HG02840 (cell line): ENCODE measurements at regions not wholly inside any gene's neighbourhood (a gene's known extent, or its start where the extent isn't known, plus 50 kb on each side); places are given as distances from the start of the nearest gene placed in this dataset.

ENCODE experiments used
- ATAC-seq: cut with Tn5 transposase; IDR thresholded peaks from one replicate; pipeline ENCODE4 v1.9.1; 2021; ENCODE audit warnings: mild to moderate bottlenecking, moderate library complexity, moderate number of reproducible peaks; ENCODE audit not compliant: unreplicated experiment, low FRiP score

- no peak for ATAC-seq
Measured at GRCh38 chrX:35741142-35741541, 57.0 kb upstream of the MAGEB16 start.

- no peak for ATAC-seq
Measured at GRCh38 chrX:35743331-35743730, 54.8 kb upstream of the MAGEB16 start.
